Esophagus (tissue), 2 donors: ENCODE measurements at regions not wholly inside any gene's neighbourhood (a gene's known extent, or its start where the extent isn't known, plus 50 kb on each side); places are given as distances from the start of the nearest gene placed in this dataset.
A peak's percentile ranks its signal among the peaks of the same experiment; 100 is the strongest.
"Not testable (repeated sequence)": the region's sequence is repeated elsewhere in the genome, so short reads cannot be mapped to it uniquely, and the experiment has no call there.

Experiments used
- H3K27ac ChIP-seq, 2 donors: one replicate each; pipeline ENCODE4 v1.5.1; 2013; ENCODE audit warnings: low read depth in 2 of 2, mild to moderate bottlenecking in 2 of 2, inconsistent platforms in 1 of 2, low read length in 1 of 2, moderate library complexity in 1 of 2
- H3K27me3 ChIP-seq, 2 donors: one replicate each; pipeline ENCODE4 v1.6.1; 2013; ENCODE audit warnings: low read length in 2 of 2, control low read depth in 1 of 2, mild to moderate bottlenecking in 1 of 2; ENCODE audit not compliant: insufficient read depth in 2 of 2, control insufficient read depth in 1 of 2
- H3K36me3 ChIP-seq, 2 donors: one replicate each; pipeline ENCODE4 v1.6.1; 2013; ENCODE audit warnings: low read length in 1 of 2; ENCODE audit not compliant: control insufficient read depth in 2 of 2, insufficient read depth in 2 of 2
- H3K4me1 ChIP-seq, 2 donors: one replicate each; pipeline ENCODE4 v1.6.1; 2013; ENCODE audit warnings: low read length in 1 of 2; ENCODE audit not compliant: control insufficient read depth in 2 of 2, insufficient read depth in 2 of 2
- H3K4me3 ChIP-seq, 2 donors: one replicate each; pipeline ENCODE4 v1.5.1; 2013; ENCODE audit warnings: low read length in 2 of 2, mild to moderate bottlenecking in 2 of 2, low read depth in 1 of 2, moderate library complexity in 1 of 2
- H3K9me3 ChIP-seq, 2 donors: one replicate each; pipeline ENCODE4 v1.6.1; 2013; ENCODE audit warnings: mild to moderate bottlenecking in 2 of 2, low read depth in 1 of 2, low read length in 1 of 2, moderate library complexity in 1 of 2; ENCODE audit not compliant: control insufficient read depth in 2 of 2, insufficient read depth in 1 of 2
- WGBS, 2 donors: extraction: QIAGEN DNeasy Blood & Tissue Kit; methylation state at CpG; one replicate each; pipeline ENCODE4 v1.1.7; 2013; 5-methylcytosine and 5-hydroxymethylcytosine counted together
- donor health status: healthy with polysubstance abuse.
- donor health status: Bipolar disorder and iron deficiency.

- not testable (repeated sequence) for H3K27me3 ChIP-seq, H3K36me3 ChIP-seq, H3K9me3 ChIP-seq, H3K4me1 ChIP-seq
- H3K4me3 ChIP-seq = peak overlapping the region; percentile 75 to 76
- H3K27ac ChIP-seq = peak overlapping the region; percentile 54 to 84
- WGBS, 2 donors = 4 to 5% methylated on average over 39 to 52 of the region's 62 CpGs
Observed at GRCh38 chr17:45585794-45586650, 95.5 kb upstream of the PLEKHM1 start.

- H3K9me3 ChIP-seq, H3K4me1 ChIP-seq, H3K4me3 ChIP-seq, H3K27me3 ChIP-seq, H3K36me3 ChIP-seq: not testable (repeated sequence)
- 81 to 82% methylated on average over 5 to 6 of the region's 6 CpGs for WGBS, 2 donors
- peak overlapping the region in 1 of 2 donors; percentile 39 for H3K27ac ChIP-seq
Observed at GRCh38 chr17:45586651-45586934, 96.1 kb upstream of the PLEKHM1 start.

GRCh38 chr17:45592433-45592923 is 102.0 kb upstream of the PLEKHM1 start:
- not testable (repeated sequence) for H3K4me1 ChIP-seq, H3K36me3 ChIP-seq, H3K4me3 ChIP-seq, H3K9me3 ChIP-seq, H3K27me3 ChIP-seq
- WGBS, 2 donors = 6 to 10% methylated on average over 6 of the region's 6 CpGs
- peak overlapping the region in 1 of 2 donors; percentile 30 for H3K27ac ChIP-seq

GRCh38 chr17:45596347-45596746 is 105.8 kb upstream of the PLEKHM1 start:
- H3K4me1 ChIP-seq, H3K9me3 ChIP-seq, H3K36me3 ChIP-seq, H3K27ac ChIP-seq, H3K4me3 ChIP-seq, H3K27me3 ChIP-seq: not testable (repeated sequence)
- 73 to 77% methylated on average over 4 of the region's 4 CpGs for WGBS, 2 donors

- not testable (repeated sequence) for H3K27me3 ChIP-seq, H3K4me3 ChIP-seq, H3K36me3 ChIP-seq, H3K9me3 ChIP-seq, H3K27ac ChIP-seq, H3K4me1 ChIP-seq
- 64 to 70% methylated on average over 10 to 14 of the region's 21 CpGs for WGBS, 2 donors
Observed at GRCh38 chr17:45600052-45601012, 109.8 kb upstream of the PLEKHM1 start.

GRCh38 chr17:45601013-45601412 is 110.5 kb upstream of the PLEKHM1 start:
- not testable (repeated sequence) for H3K9me3 ChIP-seq, H3K4me1 ChIP-seq, H3K4me3 ChIP-seq, H3K36me3 ChIP-seq, H3K27me3 ChIP-seq, H3K27ac ChIP-seq
- WGBS, 2 donors = 83 to 89% methylated on average over 8 to 13 of the region's 18 CpGs

- 83 to 85% methylated on average over 12 to 17 of the region's 63 CpGs for WGBS, 2 donors
Observed at GRCh38 chr17:45601605-45602539, 111.4 kb upstream of the PLEKHM1 start.

GRCh38 chr17:45605751-45606150 is 115.2 kb upstream of the PLEKHM1 start:
- H3K4me3 ChIP-seq, H3K27ac ChIP-seq, H3K4me1 ChIP-seq, H3K27me3 ChIP-seq, H3K36me3 ChIP-seq, H3K9me3 ChIP-seq: not testable (repeated sequence)
- WGBS, 2 donors = 83% methylated on average over 1 of the region's 1 CpG; no CpG with 5 or more reads in 1 of the 2 donors

More at GRCh38 chr17:45601605-45602539, 111.4 kb upstream of the PLEKHM1 start:
- not testable (repeated sequence) for H3K4me1 ChIP-seq, H3K27me3 ChIP-seq, H3K36me3 ChIP-seq, H3K4me3 ChIP-seq, H3K9me3 ChIP-seq, H3K27ac ChIP-seq

GRCh38 chr17:45619984-45620405 is 129.5 kb upstream of the PLEKHM1 start:
- peak overlapping the region in 1 of 2 donors; percentile 21 for H3K27ac ChIP-seq
- not testable (repeated sequence) for H3K9me3 ChIP-seq
- WGBS, 2 donors = 1 to 2% methylated on average over 13 to 16 of the region's 16 CpGs

More at GRCh38 chr17:45619984-45620405, 129.5 kb upstream of the PLEKHM1 start:
- peak overlapping the region; percentile 52 to 59 for H3K4me3 ChIP-seq
- H3K4me1 ChIP-seq, H3K36me3 ChIP-seq, H3K27me3 ChIP-seq: not testable (repeated sequence)
